OCI-LY7 (cell line): ENCODE measurements at regions not wholly inside any gene's neighbourhood (a gene's known extent, or its start where the extent isn't known, plus 50 kb on each side); places are given as distances from the start of the nearest gene placed in this dataset. TPM values are rescaled to one million over a fixed set of nuclear protein-coding genes. Genes with fewer than 3 reads are reported as not detected.

Source experiments
- BruUV-seq: library from RNA; stranded (reverse); fragments of 400-500 nt; replicated peaks from 2 replicates; lab custom pipeline; 2021; lab: Mats Ljungman, UMichigan
- CTCF ChIA-PET: fragments of 300-600 bp; sonication (Branson Sonifier 250); formaldehyde crosslinking; loops from one replicate; lab custom pipeline; 2022; ENCODE audit warnings: antibody characterized with exemption; ENCODE audit not compliant: unreplicated experiment; lab: Charles Lee
- POLR2A ChIA-PET: fragments of 300-600 bp; sonication (Branson Sonifier 250); formaldehyde crosslinking; loops from one replicate; lab custom pipeline; 2022; ENCODE audit warnings: antibody characterized with exemption; lab: Charles Lee
- DNase-seq: peaks from one replicate; pipeline ENCODE4 v3.0.0-alpha.2; 2015; ENCODE audit warnings: low spot score
- H2AFZ ChIP-seq: fragments of 200-600 bp; sonication (generic), shearing (Covaris generic); 2 replicates; pipeline ENCODE4 v1.6.1; 2014; ENCODE audit warnings: mild to moderate bottlenecking, antibody characterized with exemption, low read length, moderate library complexity
- H3K27ac ChIP-seq: fragments of 200-600 bp; sonication (generic); 2 replicates; pipeline ENCODE4 v1.5.1; 2014; ENCODE audit warnings: mixed run types, low read depth, mild to moderate bottlenecking, moderate library complexity, low read length, inconsistent platforms; ENCODE audit not compliant: poor library complexity, severe bottlenecking
- H3K36me3 ChIP-seq: fragments of 200-600 bp; sonication (generic); 2 replicates; pipeline ENCODE4 v1.6.1; 2014; ENCODE audit warnings: mild to moderate bottlenecking, antibody characterized with exemption, low read length, moderate library complexity, mixed read lengths; ENCODE audit not compliant: insufficient read depth
- H3K4me1 ChIP-seq: fragments of 200-600 bp; sonication (generic); 2 replicates; pipeline ENCODE4 v1.5.1; 2014; ENCODE audit warnings: mild to moderate bottlenecking, low read length; ENCODE audit not compliant: insufficient read depth, poor library complexity, severe bottlenecking
- H3K4me2 ChIP-seq: fragments of 200-600 bp; sonication (generic); 2 replicates; pipeline ENCODE4 v1.6.1; 2014; ENCODE audit warnings: mild to moderate bottlenecking, low read length
- H3K4me3 ChIP-seq: fragments of 200-600 bp; sonication (generic); 2 replicates; pipeline ENCODE4 v1.5.1; 2014; ENCODE audit warnings: mild to moderate bottlenecking, low read depth, low read length; ENCODE audit not compliant: poor library complexity, severe bottlenecking
- H3K79me2 ChIP-seq: fragments of 200-600 bp; sonication (generic); 2 replicates; pipeline ENCODE4 v1.6.1; 2016; ENCODE audit warnings: low read depth, mild to moderate bottlenecking, low read length, moderate library complexity, mixed read lengths; ENCODE audit not compliant: insufficient read depth
- H3K9me2 ChIP-seq: fragments of 200-600 bp; sonication (generic); 2 replicates; pipeline ENCODE4 v1.6.1; 2016; ENCODE audit warnings: mild to moderate bottlenecking, low read length, mixed read lengths; ENCODE audit not compliant: insufficient read depth
- H3K9me3 ChIP-seq: fragments of 200-600 bp; sonication (generic); 2 replicates; pipeline ENCODE4 v1.6.1; 2014; ENCODE audit warnings: mild to moderate bottlenecking, mixed run types, low read length, mixed read lengths
- H4K20me1 ChIP-seq: fragments of 200-600 bp; sonication (generic); 2 replicates; pipeline ENCODE4 v1.6.1; 2014; ENCODE audit warnings: mild to moderate bottlenecking, antibody characterized with exemption, low read length, moderate library complexity, mixed read lengths; ENCODE audit not compliant: insufficient read depth
- CTCF ChIP-seq: fragments of 200-600 bp; sonication (generic); conservative IDR thresholded peaks from 2 replicates; pipeline ENCODE4 v1.5.1; 2014; ENCODE audit warnings: mild to moderate bottlenecking, antibody characterized with exemption, low read length, moderate library complexity, mixed read lengths
- EZH2phosphoT487 ChIP-seq: fragments of 200-600 bp; sonication (generic); IDR thresholded peaks from 2 replicates; pipeline ENCODE4 v1.6.1; 2018; ENCODE audit warnings: low read depth, borderline replicate concordance, mild to moderate bottlenecking, mixed run types, antibody characterized with exemption, low read length, moderate library complexity, mixed read lengths
- intact Hi-C: fragments of 100-400 bp; cut with micrococcal nuclease; formaldehyde crosslinking; loops from one replicate; pipeline ENCODE4 v1.10.0; 2022; ENCODE audit not compliant: unreplicated experiment
- small RNA-seq: library from RNA; depleted of rRNA; stranded (forward); fragments of <200 nt; gene quantifications from one replicate; pipeline ENCODE3, GENCODE V24; 2014

- Histone ChIP-seq H3K79me2 (no peaks in the 10 kb centered on the region), H3K4me3 (no peak overlapping the region), H3K27ac (no peak overlapping the region), H4K20me1 (no peaks in the 10 kb centered on the region), H3K4me1 (no peaks in the 10 kb centered on the region), H3K36me3 (no peaks in the 10 kb centered on the region), H3K9me2 (no peaks in the 10 kb centered on the region), H3K9me3 (no peaks in the 10 kb centered on the region), H2AFZ (no peak overlapping the region), H3K4me2 (no peak overlapping the region)
- POLR2A ChIA-PET: no interaction called here
- intact Hi-C loops: no loop called here
- no TSS peak for BruUV-seq
- TF ChIP-seq EZH2phosphoT487 (no peak), CTCF (no peak)
- DNase-seq: no peak
- CTCF ChIA-PET: no interaction called here
Measured at GRCh38 chr6:54786154-54786553, 60.4 kb upstream of the FAM83B start.

DNA sequence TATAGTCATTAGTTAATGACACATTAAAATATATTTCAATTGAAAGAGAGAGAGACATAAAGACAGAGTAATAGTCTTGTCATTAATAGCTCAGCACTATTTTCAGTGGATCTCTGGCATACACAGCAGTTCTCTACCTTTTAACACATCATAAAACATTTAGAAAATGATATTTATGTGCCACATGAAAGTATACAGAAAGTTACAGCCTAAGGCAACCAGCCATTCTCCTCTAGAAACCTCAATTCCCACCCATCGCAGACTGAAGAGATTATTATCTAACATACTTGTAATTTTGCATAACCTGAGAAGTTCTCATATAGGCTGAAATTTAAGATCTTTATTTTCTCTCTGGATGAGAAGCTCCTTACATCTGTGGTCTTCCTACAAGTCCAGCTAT lies 58.7 kb upstream of the FAM83B start:
- H3K4me1 ChIP-seq: no peaks in the 10 kb centered on the region
- H3K9me3 ChIP-seq: no peaks in the 10 kb centered on the region
- H3K27ac ChIP-seq: no peak overlapping the region
- intact Hi-C loops: no loop called here
- ChIA-PET CTCF (no interaction called here), POLR2A (no interaction called here)
- H3K36me3 ChIP-seq: no peaks in the 10 kb centered on the region
- no peaks in the 10 kb centered on the region for H4K20me1 ChIP-seq
- TF ChIP-seq EZH2phosphoT487: no peak
- no peak for TF ChIP-seq CTCF
- no peaks in the 10 kb centered on the region for H3K9me2 ChIP-seq
- DNase-seq: no peak
- no peak overlapping the region for H2AFZ ChIP-seq
- BruUV-seq: no TSS peak
- no peak overlapping the region for H3K4me3 ChIP-seq
- H3K4me2 ChIP-seq: no peak overlapping the region
- H3K79me2 ChIP-seq: no peaks in the 10 kb centered on the region

Small RNAs in the stretch of these regions (small RNA-seq; reads per million reads assigned to genes)
- gene RNU6-1023P: not detected
